ENCODE measurements at regions not wholly inside any gene's neighbourhood (a gene's known extent, or its start where the extent isn't known, plus 50 kb on each side); places are given as distances from the start of the nearest gene placed in this dataset.

DNA sequence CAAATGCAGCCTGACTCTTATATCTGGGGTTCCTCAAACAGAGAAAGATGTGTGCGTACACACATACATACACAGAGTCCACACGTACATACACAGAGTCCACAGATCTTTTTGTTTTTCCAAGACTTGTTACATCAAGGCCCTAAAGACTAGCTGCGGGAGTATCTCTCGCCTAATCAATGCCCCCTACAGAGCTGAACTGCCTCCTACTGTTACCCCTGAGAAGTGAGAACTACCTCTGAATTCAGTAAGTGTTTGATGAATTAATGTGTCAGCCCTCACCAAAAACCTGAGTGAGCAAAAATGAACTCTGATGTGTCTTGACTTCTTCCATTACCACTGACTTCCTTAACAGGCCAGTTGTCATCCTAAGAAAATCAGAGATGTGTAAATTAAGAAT is 351.2 kb downstream of the HHIPL2 start:
- intact Hi-C loops (cut with DNase I), result no loop called here
- no peaks in the 10 kb centered on the region for H3K36me3 ChIP-seq (replicated peaks in 1 of 2; ENCODE audit: insufficient read depth in 1 of 2, low read depth in 2 of 2)
- no peaks in the 10 kb centered on the region for H3K4me1 ChIP-seq
- TF ChIP-seq POLR2A (IDR thresholded peaks at IDR 0.05), result no peak
- TF ChIP-seq, protein P1, sequence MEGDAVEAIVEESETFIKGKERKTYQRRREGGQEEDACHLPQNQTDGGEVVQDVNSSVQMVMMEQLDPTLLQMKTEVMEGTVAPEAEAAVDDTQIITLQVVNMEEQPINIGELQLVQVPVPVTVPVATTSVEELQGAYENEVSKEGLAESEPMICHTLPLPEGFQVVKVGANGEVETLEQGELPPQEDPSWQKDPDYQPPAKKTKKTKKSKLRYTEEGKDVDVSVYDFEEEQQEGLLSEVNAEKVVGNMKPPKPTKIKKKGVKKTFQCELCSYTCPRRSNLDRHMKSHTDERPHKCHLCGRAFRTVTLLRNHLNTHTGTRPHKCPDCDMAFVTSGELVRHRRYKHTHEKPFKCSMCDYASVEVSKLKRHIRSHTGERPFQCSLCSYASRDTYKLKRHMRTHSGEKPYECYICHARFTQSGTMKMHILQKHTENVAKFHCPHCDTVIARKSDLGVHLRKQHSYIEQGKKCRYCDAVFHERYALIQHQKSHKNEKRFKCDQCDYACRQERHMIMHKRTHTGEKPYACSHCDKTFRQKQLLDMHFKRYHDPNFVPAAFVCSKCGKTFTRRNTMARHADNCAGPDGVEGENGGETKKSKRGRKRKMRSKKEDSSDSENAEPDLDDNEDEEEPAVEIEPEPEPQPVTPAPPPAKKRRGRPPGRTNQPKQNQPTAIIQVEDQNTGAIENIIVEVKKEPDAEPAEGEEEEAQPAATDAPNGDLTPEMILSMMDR (IDR thresholded peaks at IDR 0.05), result no peak
- DNase-seq (no peak), ATAC-seq (no peak)
- 41 to 60% methylated on average over 4 of the region's 4 CpGs for WGBS, 2 donors
- no peak overlapping the region for H3K4me3 ChIP-seq
- no peaks in the 10 kb centered on the region for H3K27me3 ChIP-seq
- no peak overlapping the region for H3K27ac ChIP-seq
- no peaks in the 10 kb centered on the region for H3K9me3 ChIP-seq

DNA sequence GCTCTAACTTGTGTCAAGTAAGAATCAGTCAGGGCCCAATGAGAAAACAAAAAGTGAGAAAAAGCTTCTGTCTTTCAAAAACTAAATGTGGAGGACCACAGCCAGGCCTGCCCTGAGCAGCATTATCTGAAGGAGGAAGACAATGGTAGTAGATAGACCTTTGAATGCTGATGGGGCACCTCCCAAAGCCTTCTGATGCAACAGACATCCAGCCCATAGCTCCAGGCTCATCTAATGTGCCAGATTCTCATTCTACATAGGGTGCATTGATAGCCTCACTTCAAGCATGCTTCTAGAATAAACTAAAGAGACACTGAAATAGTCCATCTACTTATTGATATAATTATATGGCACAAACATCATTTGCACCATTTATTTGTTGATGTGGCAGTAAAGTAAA is 351.6 kb downstream of the HHIPL2 start:
- no peaks in the 10 kb centered on the region for H3K36me3 ChIP-seq (replicated peaks in 1 of 2; ENCODE audit: insufficient read depth in 1 of 2, low read depth in 2 of 2)
- no peaks in the 10 kb centered on the region for H3K27me3 ChIP-seq
- no peak for TF ChIP-seq POLR2A (IDR thresholded peaks at IDR 0.05)
- TF ChIP-seq, protein P1 (IDR thresholded peaks at IDR 0.05), result no peak
- intact Hi-C loops (cut with DNase I), result no loop called here
- H3K4me1 ChIP-seq, result no peaks in the 10 kb centered on the region
- H3K27ac ChIP-seq, result no peak overlapping the region
- DNase-seq (no peak), ATAC-seq (no peak)
- no peaks in the 10 kb centered on the region for H3K9me3 ChIP-seq
- no peak overlapping the region for H3K4me3 ChIP-seq

DNA sequence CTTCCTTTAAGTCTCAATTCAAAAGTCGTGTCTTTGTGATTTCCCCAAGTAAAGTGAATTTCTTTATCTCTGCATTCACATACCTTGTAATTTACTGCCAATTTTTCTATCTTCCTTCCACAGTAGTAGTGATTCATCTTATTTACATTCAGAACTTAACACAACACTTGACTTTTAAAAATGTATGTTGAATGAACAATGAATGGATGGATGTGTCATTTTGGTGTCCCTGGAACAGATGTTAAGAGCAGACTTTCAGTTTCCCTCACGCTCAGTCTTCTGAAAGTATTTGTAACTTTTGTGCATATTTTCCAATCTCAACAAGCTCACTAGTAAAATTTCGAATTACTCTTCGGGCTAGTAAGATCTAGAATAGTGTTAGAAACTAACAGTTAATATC is 352.0 kb downstream of the HHIPL2 start:
- DNase-seq (no peak), ATAC-seq (no peak)
- TF ChIP-seq, protein P1 (IDR thresholded peaks at IDR 0.05), result no peak
- TF ChIP-seq POLR2A (IDR thresholded peaks at IDR 0.05), result no peak
- intact Hi-C loops (cut with DNase I), result no loop called here
- H3K9me3 ChIP-seq, result no peaks in the 10 kb centered on the region
- WGBS, 2 donors, result 47 to 64% methylated on average over 4 of the region's 4 CpGs
- no peak overlapping the region for H3K27ac ChIP-seq
- H3K27me3 ChIP-seq, result no peaks in the 10 kb centered on the region
- H3K4me3 ChIP-seq, result no peak overlapping the region
- H3K36me3 ChIP-seq (replicated peaks in 1 of 2; ENCODE audit: insufficient read depth in 1 of 2, low read depth in 2 of 2), result no peaks in the 10 kb centered on the region
- H3K4me1 ChIP-seq, result no peaks in the 10 kb centered on the region

DNA sequence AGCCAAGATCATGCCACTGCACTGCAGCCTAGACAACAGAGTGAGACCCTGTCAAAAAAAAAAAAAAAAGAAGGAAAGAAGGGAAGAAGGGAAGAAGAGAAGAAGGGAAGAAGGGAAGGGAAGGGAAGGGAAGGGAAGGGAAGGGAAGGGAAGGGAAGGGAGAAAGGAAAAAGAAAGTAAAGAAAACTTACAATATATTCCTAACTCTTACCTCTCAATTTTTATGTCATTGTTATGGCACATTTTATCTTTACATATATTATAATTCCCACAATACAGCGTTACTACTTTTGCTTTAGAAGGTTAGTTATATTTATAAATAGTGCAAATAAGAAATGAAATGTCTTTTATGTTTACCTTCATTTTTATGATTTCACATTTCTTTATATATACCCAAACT is 358.7 kb downstream of the HHIPL2 start:
- no peak for DNase-seq
- Histone ChIP-seq H3K36me3 (replicated peaks in 1 of 2; ENCODE audit: insufficient read depth in 1 of 2, low read depth in 2 of 2) (no peaks in the 10 kb centered on the region), H3K27ac (no peak overlapping the region), H3K4me1 (no peaks in the 10 kb centered on the region), H3K27me3 (no peaks in the 10 kb centered on the region), H3K9me3 (no peaks in the 10 kb centered on the region), H3K4me3 (no peak overlapping the region)
- intact Hi-C loops (cut with DNase I), result no loop called here
- WGBS, 2 donors, result 26 to 30% methylated on average over 1 of the region's 1 CpG
- no peak for TF ChIP-seq POLR2A (IDR thresholded peaks at IDR 0.05)
- TF ChIP-seq, protein P1 (IDR thresholded peaks at IDR 0.05), result no peak
- no peak for ATAC-seq

DNA sequence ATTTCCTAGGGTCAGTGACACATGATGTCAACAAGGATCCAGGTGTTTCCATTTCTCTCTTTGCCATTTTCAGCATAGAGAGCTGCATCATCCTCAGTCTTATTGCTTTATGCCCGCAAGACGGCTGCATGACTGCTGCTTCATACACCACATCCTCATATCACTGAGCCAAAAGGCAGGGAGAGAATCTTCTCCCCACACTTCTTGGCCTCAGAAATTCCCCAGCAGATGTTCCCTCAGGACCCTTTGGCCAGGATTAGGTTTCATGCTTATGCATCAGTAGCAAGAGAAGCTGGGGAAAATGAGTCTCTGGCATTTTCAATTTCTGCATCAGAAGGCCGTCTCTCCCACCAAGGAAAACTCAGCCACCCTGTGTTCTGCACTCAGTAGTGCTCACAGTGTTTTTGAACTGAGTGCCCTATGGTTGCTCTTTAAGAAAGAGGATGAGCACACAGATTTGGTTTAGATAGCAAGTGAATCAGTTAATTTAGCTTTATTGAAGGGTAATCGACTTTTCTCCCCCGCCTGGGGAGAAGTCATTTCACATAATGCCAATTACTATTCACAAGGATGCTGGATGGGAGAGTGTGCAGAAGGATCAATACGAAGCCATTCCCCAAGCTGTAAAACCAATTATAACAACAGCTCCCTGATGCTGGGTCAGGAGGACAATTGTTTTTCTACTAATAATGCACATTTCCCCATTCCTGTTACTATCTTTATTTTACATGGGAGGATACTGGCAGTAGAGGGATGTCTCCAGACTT is 360.2 kb downstream of the HHIPL2 start:
- TF ChIP-seq, protein P1 (IDR thresholded peaks at IDR 0.05), result no peak
- DNase-seq, result no peak
- H3K4me3 ChIP-seq, result no peak overlapping the region
- no peaks in the 10 kb centered on the region for H3K27me3 ChIP-seq
- H3K4me1 ChIP-seq, result no peaks in the 10 kb centered on the region
- intact Hi-C loops (cut with DNase I), result no loop called here
- no peak overlapping the region for H3K27ac ChIP-seq
- ATAC-seq, result no peak
- 74 to 76% methylated on average over 6 of the region's 6 CpGs for WGBS, 2 donors
- no peaks in the 10 kb centered on the region for H3K36me3 ChIP-seq (replicated peaks in 1 of 2; ENCODE audit: insufficient read depth in 1 of 2, low read depth in 2 of 2)
- H3K9me3 ChIP-seq, result no peaks in the 10 kb centered on the region
